NT2/D1 (cell line): ENCODE measurements at regions not wholly inside any gene's neighbourhood (a gene's known extent, or its start where the extent isn't known, plus 50 kb on each side); places are given as distances from the start of the nearest gene placed in this dataset.
"Not testable (repeated sequence)": the region's sequence is repeated elsewhere in the genome, so short reads cannot be mapped to it uniquely, and the experiment has no call there.

ENCODE experiments used
- DNase-seq: peaks from one replicate; pipeline ENCODE4 v3.0.0-alpha.2; 2011; ENCODE audit warnings: low read depth, low spot score
- H3K27me3 ChIP-seq: 2 replicates; pipeline ENCODE4 v1.6.0; 2011; ENCODE audit warnings: mild to moderate bottlenecking; ENCODE audit not compliant: insufficient read length, insufficient read depth
- H3K36me3 ChIP-seq: 2 replicates; pipeline ENCODE4 v1.6.1; 2011; ENCODE audit warnings: mild to moderate bottlenecking, low read length, mixed read lengths; ENCODE audit not compliant: insufficient read depth, insufficient read length
- H3K4me1 ChIP-seq: 2 replicates; pipeline ENCODE4 v1.5.1; 2011; ENCODE audit not compliant: insufficient read depth, insufficient read length
- H3K4me3 ChIP-seq: 2 replicates; pipeline ENCODE4 v1.5.1; 2011; ENCODE audit warnings: low read depth; ENCODE audit not compliant: insufficient read length
- H3K9ac ChIP-seq: 2 replicates; pipeline ENCODE4 v1.6.0; 2011; ENCODE audit warnings: low read depth; ENCODE audit not compliant: insufficient read length
- H3K9me3 ChIP-seq: 2 replicates; pipeline ENCODE4 v1.5.1; 2011; ENCODE audit warnings: mild to moderate bottlenecking, low read length; ENCODE audit not compliant: insufficient read depth
- SUZ12 ChIP-seq: IDR thresholded peaks from 2 replicates; pipeline ENCODE4 v1.6.1; 2011; ENCODE audit not compliant: insufficient read length, insufficient read depth; ENCODE audit errors: extremely low read depth
- YY1 ChIP-seq: IDR thresholded peaks from 2 replicates; pipeline ENCODE4 v1.6.1; 2011; ENCODE audit not compliant: insufficient read length, insufficient read depth
- ZNF274 ChIP-seq: IDR thresholded peaks from 2 replicates; pipeline ENCODE4 v1.6.1; 2011; ENCODE audit warnings: mild to moderate bottlenecking, low read depth, low read length

DNA sequence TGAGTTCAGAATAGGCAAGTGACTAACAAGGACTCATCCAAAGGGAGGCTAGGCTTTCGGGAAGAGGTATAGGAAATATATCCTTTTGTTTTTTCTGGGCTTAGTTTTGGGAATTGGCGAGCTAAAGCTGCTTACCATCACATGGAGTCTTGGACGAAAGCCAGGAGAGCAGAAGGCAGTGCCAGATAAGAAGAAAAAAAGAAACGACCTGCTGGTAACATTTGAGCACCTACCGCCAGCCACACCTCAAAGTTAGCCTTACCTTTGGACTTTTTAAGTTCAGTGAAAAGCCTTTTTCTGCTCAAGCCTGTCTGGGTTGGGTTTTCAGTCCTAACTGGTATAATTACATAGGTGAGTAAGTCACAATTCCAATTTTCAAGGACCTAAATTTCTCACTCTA lies 85.1 kb upstream of the LCORL start:
- DNase-seq: no peak
- Histone ChIP-seq H3K4me1 (no peaks in the 10 kb centered on the region), H3K9ac (no peak overlapping the region)

DNA sequence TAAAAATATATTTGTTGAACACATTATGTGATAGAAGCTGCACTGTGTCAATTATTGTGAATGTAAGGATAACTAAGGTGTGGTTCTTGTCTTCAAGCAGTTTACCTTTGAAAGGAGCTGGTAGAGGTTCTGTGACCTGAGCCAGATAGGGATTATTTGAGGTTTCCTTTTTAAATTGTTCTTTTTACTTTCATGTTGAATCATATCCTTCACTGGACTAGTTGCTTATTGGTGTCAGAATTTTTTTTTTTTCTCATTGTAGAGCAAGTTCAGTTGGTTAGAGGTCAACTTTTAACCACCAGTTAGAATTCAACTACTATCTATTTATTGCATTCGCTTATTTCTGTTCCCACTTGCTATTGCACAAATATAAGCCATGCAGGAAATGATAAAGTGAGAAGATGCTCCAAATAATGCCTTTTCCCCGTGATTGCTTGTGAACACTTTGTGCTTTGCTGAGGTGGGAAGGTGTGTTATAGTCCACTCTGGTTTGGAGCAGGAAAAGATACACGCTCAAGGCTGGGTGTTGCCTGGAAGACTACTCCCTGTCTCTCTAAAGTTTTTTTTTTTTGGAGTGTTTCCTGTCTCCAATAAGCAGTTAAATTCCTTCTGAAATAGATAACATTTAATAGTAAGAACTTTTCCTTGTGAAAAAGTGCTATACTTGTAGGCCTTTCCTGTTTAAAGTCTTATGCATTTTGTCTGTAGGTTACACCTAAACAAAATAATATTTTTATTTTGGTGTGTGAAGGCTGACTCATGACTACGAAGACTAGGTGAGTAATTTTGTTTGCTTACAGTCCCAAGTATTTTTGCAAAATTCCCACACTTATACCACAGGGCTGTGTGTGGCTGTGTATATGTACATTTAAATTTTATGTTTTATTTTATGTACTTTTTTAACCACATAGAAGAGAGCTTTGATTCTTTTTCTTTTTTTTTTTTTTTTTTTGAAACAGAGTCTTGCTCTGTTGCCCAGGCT lies 83.8 kb upstream of the LCORL start:
- no peak for TF ChIP-seq ZNF274
- no peak for TF ChIP-seq SUZ12
- TF ChIP-seq YY1: no peak
- DNase-seq: no peak
- no peak overlapping the region for H3K9ac ChIP-seq
- H3K36me3 ChIP-seq: no peaks in the 10 kb centered on the region
- no peak overlapping the region for H3K4me3 ChIP-seq
- H3K9me3 ChIP-seq: no peaks in the 10 kb centered on the region
- no peaks in the 10 kb centered on the region for H3K4me1 ChIP-seq
- H3K27me3 ChIP-seq: no peaks in the 10 kb centered on the region

More for the DNA sequence above, 85.1 kb upstream of the LCORL start:
- TF ChIP-seq YY1 (no peak), SUZ12 (no peak), ZNF274 (no peak)
- H3K4me3 ChIP-seq: no peak overlapping the region
- no peaks in the 10 kb centered on the region for H3K36me3 ChIP-seq
- H3K27me3 ChIP-seq: no peaks in the 10 kb centered on the region
- no peaks in the 10 kb centered on the region for H3K9me3 ChIP-seq

DNA sequence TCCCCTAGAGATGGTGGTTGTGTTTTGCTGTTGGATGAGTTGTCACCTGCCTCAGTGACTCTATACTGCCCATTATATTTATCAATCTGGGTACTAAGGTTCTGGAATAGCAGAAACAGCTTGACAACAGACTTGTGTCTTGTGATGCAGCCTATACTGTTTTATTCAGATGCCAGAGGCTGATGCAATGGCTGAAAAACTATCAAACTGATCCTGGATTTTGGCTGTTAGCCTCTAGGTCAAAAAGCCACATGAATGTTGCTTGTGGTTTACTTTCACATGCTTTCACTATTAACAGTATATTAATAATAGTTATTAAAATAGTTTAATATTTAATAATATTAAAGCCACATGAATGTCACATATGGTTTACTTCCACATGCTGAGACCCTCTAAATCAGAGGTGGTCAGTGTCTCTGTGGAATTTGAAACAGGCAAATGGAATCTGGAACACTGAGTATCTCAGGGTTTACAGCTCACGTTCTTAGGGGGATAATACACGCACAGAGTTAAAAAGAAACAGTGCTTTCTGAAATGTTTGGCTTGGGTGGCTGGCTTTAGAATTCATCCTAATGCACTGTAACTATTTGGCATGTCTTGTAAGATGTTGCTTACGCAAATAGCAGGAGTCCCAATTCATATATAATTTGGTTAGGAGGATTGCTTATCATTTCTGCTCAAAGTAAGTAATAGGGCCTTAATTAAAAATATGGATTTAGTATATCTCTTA lies 82.5 kb upstream of the LCORL start:
- no peak for TF ChIP-seq ZNF274
- TF ChIP-seq SUZ12: no peak
- no peak for TF ChIP-seq YY1
- no peak overlapping the region for H3K9ac ChIP-seq
- H3K36me3 ChIP-seq: no peaks in the 10 kb centered on the region
- H3K9me3 ChIP-seq: no peaks in the 10 kb centered on the region
- DNase-seq: no peak
- H3K27me3 ChIP-seq: no peaks in the 10 kb centered on the region
- H3K4me1 ChIP-seq: no peaks in the 10 kb centered on the region
- H3K4me3 ChIP-seq: no peak overlapping the region

GRCh38 chr4:18100657-18101056 lies 79.1 kb upstream of the LCORL start:
- Histone ChIP-seq H3K9ac (no peak overlapping the region), H3K4me1 (no peaks in the 10 kb centered on the region), H3K4me3 (no peak overlapping the region), H3K27me3 (no peaks in the 10 kb centered on the region), H3K9me3 (no peaks in the 10 kb centered on the region), H3K36me3 (no peaks in the 10 kb centered on the region)
- DNase-seq: no peak
- no peak for TF ChIP-seq ZNF274
- no peak for TF ChIP-seq SUZ12
- TF ChIP-seq YY1: no peak

- not testable (repeated sequence) for H3K4me1 ChIP-seq, DNase-seq, H3K9ac ChIP-seq, H3K36me3 ChIP-seq, H3K27me3 ChIP-seq, H3K9me3 ChIP-seq
- peak overlapping the region; percentile 36 for H3K4me3 ChIP-seq
Observed at GRCh38 chr4:18090447-18090846, 68.9 kb upstream of the LCORL start.

- H3K9ac ChIP-seq: no peak overlapping the region
- DNase-seq: no peak
- H3K4me1 ChIP-seq: no peaks in the 10 kb centered on the region
- no peaks in the 10 kb centered on the region for H3K9me3 ChIP-seq
- no peak overlapping the region for H3K4me3 ChIP-seq
- TF ChIP-seq ZNF274: no peak
- no peak for TF ChIP-seq SUZ12
- TF ChIP-seq YY1: no peak
- H3K27me3 ChIP-seq: no peaks in the 10 kb centered on the region
- no peaks in the 10 kb centered on the region for H3K36me3 ChIP-seq
Observed at GRCh38 chr4:18082236-18082635, 60.7 kb upstream of the LCORL start.

GRCh38 chr4:18081708-18082107 lies 60.2 kb upstream of the LCORL start:
- TF ChIP-seq YY1 (no peak), ZNF274 (no peak), SUZ12 (no peak)
- H3K9ac ChIP-seq: no peak overlapping the region
- no peaks in the 10 kb centered on the region for H3K27me3 ChIP-seq
- H3K9me3 ChIP-seq: no peaks in the 10 kb centered on the region
- no peak overlapping the region for H3K4me3 ChIP-seq
- no peak for DNase-seq
- no peaks in the 10 kb centered on the region for H3K36me3 ChIP-seq
- H3K4me1 ChIP-seq: no peaks in the 10 kb centered on the region
